ENCODE measurements at regions not wholly inside any gene's neighbourhood (a gene's known extent, or its start where the extent isn't known, plus 50 kb on each side); places are given as distances from the start of the nearest gene placed in this dataset.

DNA sequence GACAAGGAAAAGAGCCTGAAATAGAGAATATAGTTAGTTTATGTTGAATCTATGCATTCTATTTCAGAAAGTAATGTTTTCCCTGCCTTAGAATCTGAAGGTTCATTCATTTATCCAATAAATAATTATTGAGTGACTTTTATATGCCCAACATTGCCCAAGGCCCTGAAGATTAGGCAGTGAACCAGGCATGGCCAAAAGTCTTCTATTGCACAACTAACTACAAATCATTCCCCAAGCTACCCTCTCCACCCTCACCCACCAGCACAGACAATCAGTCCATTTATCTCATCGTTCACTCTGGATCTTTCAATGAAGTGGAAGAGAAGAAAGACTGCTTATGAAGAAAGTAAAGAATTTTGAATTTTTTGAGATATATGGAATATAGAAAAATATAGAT lies 268.4 kb downstream of the PLK2 start:
- TF ChIP-seq, protein P1, sequence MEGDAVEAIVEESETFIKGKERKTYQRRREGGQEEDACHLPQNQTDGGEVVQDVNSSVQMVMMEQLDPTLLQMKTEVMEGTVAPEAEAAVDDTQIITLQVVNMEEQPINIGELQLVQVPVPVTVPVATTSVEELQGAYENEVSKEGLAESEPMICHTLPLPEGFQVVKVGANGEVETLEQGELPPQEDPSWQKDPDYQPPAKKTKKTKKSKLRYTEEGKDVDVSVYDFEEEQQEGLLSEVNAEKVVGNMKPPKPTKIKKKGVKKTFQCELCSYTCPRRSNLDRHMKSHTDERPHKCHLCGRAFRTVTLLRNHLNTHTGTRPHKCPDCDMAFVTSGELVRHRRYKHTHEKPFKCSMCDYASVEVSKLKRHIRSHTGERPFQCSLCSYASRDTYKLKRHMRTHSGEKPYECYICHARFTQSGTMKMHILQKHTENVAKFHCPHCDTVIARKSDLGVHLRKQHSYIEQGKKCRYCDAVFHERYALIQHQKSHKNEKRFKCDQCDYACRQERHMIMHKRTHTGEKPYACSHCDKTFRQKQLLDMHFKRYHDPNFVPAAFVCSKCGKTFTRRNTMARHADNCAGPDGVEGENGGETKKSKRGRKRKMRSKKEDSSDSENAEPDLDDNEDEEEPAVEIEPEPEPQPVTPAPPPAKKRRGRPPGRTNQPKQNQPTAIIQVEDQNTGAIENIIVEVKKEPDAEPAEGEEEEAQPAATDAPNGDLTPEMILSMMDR (IDR thresholded peaks at IDR 0.05) = no peak
- TF ChIP-seq POLR2AphosphoS5 (IDR thresholded peaks at IDR 0.05) (no peak), POLR2A (IDR thresholded peaks at IDR 0.05) (no peak)

All from breast epithelium (tissue), 3 donors.